Activated CD8-positive, alpha-beta memory T cell treated with anti-CD3 and anti-CD28 coated beads, Interleukin-2, amount 50 U/mL, for 1 hour (primary cell): ENCODE measurements at regions not wholly inside any gene's neighbourhood (a gene's known extent, or its start where the extent isn't known, plus 50 kb on each side); places are given as distances from the start of the nearest gene placed in this dataset.
"Not testable (repeated sequence)": the region's sequence is repeated elsewhere in the genome, so short reads cannot be mapped to it uniquely, and the experiment has no call there.

ENCODE experiments used
- DNase-seq: peaks from one replicate; pipeline ENCODE4 v3.0.0-alpha.2; 2020; ENCODE audit errors: extremely low read depth

DNA sequence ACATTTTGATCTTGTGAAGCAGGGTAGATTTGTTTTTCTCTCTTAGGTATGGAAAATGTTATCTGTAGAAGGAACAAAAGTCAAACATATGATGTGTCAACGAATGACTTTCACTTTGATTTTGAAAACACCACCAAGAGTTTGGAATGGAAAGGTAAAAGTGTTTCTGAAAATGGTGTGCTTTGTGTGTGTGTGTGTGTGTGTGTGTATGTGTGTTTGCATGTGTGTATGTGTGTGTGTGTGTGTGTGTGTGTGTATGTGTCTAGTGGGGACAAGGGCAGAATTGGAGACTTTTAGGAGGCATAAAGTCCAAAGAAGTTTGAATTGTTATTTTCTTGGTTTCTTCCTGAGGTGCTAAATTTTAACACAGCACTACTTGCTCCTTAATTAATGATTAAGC lies 115.4 kb upstream of the PRKCQ start:
- no peak for DNase-seq

DNA sequence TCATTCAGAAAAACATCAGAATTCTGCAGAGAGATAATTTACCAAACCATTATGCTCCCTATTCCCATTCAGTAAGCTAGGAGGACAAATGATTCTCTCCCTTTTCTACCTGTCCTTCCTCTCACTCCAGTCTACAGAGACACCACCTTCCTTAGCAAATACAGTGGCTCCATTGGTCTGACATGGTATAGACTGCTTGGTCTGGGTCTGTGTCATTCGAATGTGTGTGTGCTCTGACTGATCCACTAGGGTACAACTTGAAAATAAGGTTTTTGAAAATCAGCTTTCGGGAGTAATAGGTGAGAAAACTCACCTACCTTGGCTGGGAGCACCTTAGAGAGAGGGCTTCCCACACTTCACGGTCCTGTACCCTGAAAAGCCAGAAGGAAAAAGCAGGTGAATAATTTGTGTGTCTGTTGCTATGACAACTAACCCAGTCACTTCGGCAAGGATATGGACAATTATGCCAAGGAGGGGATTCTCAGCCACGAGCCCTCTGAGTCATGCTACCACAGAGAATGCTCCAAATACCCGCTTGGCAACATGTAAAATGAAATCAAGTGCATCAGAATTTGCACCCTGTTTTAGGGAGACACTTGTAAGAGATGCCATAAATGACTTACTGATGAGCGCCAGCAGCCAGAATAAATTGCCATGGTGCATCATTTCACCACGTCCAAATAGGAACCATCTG lies 114.5 kb upstream of the PRKCQ start:
- DNase-seq, result no peak

DNA sequence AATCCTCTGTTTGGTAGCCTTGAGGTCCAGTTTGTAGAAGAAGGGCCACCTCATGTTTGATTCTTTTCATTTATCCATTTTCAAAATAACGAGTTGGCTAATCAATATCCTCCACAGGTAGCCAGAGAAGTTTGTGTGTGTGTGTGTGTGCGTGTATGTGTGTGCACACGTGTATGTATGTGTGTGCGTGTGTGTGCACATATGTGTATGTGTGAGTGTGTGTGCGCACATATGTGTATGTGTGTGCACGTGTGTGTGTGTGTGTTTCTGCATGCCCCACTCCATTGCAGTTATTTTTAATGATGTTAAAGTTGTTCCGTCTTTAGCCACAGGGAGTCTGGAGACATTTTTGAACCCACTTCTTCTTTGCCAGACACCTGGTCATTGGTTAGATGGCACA lies 112.8 kb upstream of the PRKCQ start:
- no peak for DNase-seq

DNA sequence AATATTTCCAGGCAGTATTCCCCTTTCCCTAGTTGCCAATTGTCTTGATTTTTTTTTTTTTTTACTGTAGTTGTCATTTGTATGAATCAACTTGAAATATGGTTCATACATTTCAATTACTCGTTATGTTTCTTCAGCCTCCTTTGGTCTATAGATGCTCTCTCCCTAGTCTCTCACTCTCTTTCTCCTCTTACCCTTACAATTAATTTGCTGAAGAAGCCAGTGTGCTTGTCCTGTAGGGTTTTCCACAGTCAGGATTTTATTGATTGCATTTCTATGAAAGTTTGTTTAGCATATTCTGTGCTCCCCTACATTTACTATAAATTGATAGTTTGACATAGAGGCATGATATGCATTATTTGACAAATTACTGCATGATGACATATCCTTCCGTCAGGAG lies 112.0 kb upstream of the PRKCQ start:
- no peak for DNase-seq

DNA sequence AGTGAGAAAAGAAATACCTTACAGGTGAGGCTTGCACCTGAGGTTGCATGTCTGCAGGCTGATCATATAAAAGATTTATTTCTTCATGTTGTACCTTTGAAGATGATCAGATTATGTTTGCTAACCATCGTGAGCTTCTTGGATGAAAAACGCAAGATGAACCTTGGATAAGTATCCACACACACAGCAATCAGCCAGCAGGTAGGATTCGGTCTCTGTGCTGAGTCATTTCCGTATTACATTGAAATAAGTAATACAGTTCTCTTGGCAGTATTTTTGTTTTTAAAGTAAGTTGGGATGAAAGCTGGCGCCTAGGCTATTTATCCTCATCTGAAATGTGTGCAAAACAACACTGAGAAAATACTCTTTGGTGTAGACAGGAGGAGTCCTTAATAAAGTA lies 109.0 kb upstream of the PRKCQ start:
- DNase-seq, result no peak

DNA sequence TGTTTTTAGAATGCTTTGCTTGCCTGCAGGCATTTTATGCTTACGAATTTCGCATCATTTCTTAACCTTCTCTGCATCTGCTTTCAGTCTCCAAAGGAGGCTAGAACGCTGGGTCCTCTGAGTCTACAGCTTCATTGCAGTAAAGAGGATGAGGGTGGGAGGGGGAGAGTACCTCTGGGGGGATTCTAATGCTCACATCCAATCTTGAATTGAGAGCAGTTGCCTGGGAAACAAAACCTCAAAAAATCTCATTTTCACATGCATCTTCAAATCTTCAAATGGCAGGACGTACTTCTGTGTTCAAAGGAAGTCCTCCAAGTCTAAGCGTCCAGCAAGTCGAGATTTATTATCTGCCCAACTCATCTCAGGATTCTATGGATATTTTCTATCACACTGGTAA lies 100.7 kb upstream of the PRKCQ start:
- no peak for DNase-seq

DNA sequence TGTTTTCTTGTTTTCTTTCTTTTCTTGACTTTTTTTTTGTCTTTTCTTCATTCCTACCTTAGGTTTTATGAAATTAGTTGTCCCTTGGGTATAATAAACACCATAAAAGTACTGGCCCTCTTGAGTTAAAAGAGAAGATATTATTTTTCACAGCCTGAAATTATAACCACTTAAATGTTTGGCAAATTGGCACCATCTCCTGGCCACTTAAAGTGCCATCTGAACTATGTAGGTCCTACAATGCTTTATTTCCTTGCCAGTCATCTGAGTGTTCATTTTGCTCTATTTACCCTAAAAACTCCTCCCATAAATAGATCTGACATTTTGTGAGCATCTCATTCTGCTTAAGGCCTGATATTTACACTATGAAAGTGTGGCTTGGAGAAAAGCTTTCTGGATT lies 98.9 kb upstream of the PRKCQ start:
- DNase-seq, result no peak

DNA sequence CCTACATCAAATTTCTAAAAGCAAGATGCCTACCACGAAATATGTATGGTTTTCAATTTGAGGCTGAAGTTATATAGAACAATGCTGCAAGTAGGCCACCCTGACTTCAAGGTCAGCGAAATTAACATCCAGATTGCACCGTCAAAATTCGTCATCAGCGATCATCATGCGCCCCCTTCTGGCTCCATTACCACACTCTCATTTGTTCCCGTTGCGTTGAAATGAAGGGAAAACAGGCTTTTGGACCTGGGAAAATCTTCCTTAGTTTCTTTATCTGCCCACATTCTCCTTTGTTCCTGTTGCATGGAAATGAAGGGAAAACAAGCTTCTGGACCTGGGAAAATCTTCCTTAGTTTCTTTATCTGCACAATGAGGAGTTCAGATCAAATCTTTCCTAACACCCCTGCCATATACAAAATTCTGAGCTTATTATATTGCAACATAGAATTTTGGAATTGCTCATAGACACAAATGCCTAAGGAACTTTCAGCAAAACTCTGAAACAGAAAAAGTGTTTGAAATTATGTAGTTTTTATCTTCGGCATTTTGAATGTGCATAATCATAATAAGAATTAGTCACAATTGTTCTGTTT lies 98.2 kb upstream of the PRKCQ start:
- peak; percentile 27 for DNase-seq

DNA sequence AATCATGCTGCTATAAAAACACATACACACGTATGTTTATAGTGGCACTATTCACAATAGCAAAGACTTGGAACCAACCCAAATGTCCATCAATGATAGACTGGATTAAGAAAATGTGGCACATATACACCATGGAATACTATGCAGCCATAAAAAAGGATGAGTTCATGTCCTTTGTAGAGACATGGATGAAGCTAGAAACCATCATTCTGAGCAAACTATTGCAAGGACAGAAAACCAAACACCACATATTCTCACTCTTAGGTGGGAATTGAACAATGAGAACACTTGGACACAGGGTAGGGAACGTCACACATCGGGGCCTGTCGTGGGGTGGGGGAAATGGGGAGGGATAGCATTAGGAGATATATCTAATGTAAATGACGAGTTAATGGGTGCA lies 97.1 kb upstream of the PRKCQ start:
- not testable (repeated sequence) for DNase-seq

DNA sequence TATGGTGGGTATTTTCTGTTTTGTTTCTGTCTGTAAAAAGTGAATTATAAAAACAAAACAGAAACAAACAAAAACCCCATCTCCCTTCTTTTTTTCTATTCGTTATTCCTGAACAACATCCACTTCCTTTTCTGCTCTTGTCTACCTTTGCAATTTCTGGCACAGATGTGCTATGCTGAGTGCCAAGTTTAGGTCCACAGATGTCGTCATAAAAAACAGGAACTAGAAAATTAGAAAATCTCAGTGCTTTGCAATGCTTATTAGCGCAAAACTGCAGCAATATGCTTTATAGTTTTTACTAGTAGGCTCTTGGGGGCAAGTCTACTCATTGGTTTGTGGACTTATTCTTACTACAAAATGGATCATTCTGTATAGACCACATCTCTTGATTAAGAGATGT lies 94.2 kb upstream of the PRKCQ start:
- DNase-seq, result no peak

DNA sequence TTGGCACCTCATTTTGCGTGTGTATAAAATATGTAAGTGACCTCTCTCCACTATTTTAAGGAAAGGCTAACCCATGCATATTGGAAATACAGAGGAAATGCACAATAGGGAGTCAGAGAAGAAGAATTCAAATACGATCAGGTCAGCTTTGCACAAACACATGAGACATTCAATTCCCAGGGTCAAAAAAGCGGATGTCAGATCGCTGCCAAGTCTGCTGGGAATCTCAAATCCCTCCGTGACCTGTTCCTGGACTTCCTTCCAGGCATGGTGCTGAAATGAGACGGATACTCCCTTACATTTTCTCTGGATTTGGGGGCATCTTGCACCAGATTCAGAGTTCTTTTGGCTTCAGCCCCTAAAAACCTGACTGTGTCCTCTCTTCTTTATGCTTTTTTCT lies 91.9 kb upstream of the PRKCQ start:
- DNase-seq, result no peak

DNA sequence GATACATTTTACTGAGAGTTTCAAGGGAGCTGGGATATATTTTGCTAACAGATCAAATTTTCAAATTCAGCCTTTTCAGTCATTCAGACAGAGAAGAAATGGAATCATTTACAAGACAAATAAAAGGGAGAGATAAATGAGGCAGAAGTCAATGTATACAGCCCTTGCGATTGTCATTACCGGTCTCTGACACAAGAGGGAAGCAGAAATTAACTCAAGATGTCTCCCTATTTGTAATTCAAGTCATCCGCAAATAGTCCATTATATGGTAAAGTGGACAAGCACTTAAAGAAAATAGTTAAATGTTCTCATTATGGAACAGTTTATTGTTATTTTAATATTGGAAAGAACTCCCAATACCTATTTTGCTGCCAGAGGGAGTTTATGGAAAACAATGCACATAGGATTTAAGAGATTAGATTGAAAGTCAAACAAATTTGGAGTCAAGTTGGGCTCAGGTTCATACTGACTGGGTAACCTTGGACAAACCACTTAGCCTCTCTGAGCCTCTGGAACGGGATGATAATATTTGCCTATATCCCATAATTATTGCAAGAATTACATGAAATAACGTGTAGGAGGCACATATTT lies 89.3 kb upstream of the PRKCQ start:
- DNase-seq, result no peak

DNA sequence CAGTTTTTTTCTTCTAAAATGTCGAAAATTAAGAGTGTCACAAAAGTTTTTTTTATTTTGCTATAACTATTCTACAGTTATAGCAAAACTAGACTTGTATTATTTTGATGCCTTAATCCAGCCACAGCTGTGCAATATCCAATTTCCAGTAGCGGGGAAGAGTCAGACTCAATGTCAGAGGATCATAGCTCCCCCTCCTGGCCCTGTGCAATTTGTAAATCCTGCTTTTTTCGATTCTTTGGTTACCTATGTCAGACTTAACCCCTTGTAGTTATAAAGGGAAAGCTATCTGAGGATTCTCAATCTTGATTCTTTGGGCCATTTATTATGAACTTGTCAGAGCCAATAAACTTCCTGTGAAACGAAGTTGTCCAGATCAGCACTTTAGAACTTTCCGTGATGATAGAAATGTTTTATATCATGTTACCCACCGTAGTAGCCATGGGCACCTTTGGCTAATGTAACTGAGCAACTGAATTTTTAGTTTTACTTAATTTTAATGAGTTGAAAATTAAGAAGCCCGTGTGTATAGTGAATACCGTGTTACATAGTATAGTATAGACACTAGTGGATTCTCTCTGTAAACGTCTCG lies 87.7 kb upstream of the PRKCQ start:
- DNase-seq, result no peak

DNA sequence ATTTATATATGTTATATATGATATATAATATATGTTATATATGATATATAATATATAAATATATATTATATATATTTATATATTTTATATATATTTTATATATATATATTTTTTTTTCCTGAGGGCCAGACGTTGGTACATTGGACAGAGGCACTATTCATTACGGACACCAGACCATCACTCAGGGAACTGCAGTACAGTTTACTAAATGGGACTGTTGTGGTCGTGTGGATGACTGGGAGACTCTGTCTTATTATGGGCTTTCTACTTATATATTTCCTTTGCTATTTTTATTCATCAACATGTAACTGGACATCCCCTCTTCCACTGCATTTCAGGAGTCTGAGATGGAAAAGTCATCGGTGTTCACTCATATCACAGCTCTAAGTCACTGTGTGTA lies 87.1 kb upstream of the PRKCQ start:
- no peak for DNase-seq

DNA sequence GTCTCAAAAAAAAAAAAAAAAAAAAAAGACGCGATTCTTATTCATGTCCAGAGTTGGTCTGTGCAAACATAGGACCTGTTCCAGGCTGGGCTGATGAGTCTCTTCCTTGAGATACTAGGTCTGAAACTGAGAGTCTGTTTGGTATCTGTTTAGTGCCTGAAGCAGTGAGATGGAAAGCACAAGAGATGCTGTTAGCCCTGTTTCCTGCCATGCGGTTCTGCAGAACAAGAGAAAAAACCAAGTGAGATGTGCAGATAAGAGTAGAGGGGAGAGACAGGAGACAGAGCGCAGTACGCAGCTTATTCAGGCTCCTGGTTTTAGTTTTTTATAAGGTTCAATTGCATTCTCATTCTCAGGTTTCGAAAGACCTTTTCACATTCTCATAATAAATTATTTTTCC lies 85.8 kb upstream of the PRKCQ start:
- DNase-seq, result no peak

DNA sequence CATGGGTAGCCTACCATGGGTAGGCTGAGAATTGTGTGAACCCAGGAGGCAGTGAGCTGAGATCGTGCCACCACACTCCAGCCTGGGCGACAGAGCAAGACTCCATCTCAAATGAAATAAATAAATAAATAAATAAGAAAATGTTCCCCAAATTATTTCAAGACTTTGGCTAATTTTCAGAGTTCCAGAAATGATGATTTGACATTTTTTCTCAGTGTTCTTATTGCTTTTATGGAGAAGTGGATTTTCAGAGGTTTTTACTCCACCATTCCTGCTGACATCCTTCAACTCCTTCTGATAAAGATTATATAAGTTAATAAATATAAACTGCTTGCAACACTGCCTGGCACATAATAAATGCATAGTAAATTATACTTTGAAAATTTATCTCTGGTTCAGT lies 80.4 kb upstream of the PRKCQ start:
- no peak for DNase-seq

DNA sequence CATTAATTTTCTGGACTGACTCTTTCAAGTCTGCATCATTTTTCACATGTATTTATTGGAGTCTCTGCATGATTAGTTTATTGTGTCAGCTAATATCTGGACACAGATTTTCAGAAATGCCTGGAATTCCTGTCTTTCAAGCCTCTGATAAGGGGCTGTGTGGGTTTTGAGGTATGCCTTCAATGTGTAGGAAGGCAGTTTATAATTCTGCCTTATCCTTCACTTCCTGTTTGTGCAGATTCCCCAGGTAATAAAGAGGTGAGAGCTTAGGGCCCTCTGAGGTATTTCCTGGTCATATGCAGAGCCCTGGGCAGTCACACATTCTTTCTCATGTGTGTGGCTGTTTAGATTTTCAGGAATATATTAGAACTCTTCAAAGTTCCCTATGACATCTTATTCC lies 79.4 kb upstream of the PRKCQ start:
- no peak for DNase-seq

DNA sequence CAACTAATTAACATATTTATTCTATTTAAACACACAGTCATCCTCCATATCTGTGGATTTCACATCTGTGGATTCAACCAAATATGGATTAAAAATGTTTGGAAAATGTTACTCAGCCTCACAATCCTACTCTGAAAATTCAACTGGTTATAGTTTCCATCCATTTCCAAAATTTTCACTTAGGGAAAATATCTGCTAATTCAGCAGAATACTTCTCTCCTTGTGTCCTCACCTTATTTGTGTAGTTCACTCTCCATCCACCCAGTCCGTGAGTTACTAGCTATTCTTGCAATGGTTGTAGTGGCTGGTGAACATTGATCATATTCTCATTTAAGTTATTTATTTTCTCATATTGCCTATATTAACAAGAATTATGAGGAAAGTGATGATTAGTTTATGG lies 77.6 kb upstream of the PRKCQ start:
- DNase-seq, result no peak

DNA sequence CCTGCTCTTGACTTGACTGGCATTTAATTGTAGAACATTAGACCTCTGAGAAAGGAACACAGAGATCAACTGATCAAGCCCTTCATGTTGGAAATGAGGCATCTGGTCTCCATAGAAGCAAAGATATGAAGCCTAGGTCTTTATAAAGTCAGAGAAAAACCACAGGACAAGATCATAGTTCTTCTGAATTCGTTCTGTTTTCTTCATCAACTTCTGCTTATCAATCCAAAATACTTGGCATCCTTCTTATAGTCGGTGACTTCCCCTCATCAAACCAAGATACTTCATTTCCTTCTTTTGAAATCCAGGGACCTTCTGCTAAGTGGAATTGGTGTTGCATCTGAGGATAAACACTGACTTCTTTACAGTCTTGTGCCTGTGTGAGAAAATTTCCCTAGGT lies 77.1 kb upstream of the PRKCQ start:
- DNase-seq, result no peak

DNA sequence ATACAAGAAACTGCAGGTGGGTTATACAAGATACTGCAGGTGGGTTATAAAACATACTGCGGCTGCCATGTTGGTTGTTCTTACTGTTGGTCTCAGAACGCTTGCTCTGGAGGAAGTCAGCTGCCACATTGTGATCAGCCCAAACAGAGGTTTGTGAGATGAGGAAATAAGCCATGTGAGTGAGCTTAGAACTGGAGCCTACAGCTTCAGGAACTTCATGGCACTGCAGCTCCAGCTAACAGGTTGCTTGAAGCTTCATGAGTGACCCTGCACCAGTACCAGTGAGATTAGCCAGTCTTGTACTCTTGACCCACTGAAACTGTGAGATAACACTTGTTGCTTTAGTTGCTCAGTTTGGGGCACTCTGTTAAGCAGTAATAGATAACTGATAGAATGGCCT lies 74.5 kb upstream of the PRKCQ start:
- DNase-seq, result no peak

DNA sequence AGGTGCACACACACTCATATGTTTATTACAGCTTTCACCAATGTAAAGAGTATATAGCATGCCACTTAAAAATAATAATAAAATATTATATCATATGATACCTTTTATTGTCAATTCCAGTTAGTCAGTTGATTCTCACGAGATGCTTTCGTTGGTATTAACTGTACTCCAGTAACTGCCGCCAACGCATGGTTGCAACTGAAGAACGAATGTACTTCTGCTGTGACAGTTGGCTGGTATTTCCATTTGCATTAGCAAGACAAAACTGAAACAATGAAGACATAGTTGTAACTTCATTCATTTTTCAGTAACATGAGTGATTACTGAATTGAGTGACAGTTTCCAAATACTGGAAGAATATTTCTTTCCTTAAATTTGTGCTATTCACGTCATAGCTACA lies 70.5 kb upstream of the PRKCQ start:
- DNase-seq, result no peak

DNA sequence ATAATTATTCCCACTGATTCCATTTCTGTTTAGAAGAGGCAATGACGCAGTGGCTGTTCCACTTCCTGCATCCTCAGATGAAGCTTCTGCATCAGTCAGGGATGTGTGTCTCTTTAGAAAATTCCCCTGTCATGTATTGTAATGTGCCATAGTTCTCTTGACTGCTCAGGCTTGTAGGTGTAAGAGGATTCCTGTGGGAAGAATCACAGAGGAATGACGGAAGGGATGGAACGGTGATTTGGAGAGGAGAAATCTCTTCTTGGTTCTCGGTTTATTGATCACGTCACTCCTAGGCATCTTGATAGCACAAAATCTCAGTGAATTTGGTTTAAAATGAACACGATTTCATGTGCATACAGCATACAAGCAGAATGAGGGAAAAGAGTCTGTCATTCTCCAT lies 69.8 kb upstream of the PRKCQ start:
- no peak for DNase-seq
